CD14-positive monocyte (primary cell): ENCODE measurements at regions not wholly inside any gene's neighbourhood (a gene's known extent, or its start where the extent isn't known, plus 50 kb on each side); places are given as distances from the start of the nearest gene placed in this dataset.

Experiments
- DNase-seq, 3 donors: peaks; one replicate each; pipeline ENCODE4 v3.0.0-alpha.2; 2011 to 2022
- H2AFZ ChIP-seq: 2 replicates; pipeline ENCODE4 v1.6.0; 2012; ENCODE audit warnings: mild to moderate bottlenecking, low read depth, low read length, inconsistent platforms; ENCODE audit not compliant: insufficient read depth, poor library complexity, severe bottlenecking
- H3K27ac ChIP-seq, 2 donors: 1 replicate in 1 of 2; 2 replicates in 1 of 2; pipeline ENCODE4 v1.5.1; 2012 to 2013; ENCODE audit warnings: low read length in 2 of 2, control low read depth in 1 of 2, inconsistent platforms in 1 of 2, low read depth in 1 of 2, mild to moderate bottlenecking in 1 of 2
- H3K27me3 ChIP-seq, 2 donors: one replicate each; pipeline versions ENCODE4 v1.6.0 to v1.6.1; 2011 to 2013; ENCODE audit warnings: low read length in 2 of 2; ENCODE audit not compliant: control insufficient read depth in 2 of 2, insufficient read depth in 2 of 2
- H3K36me3 ChIP-seq, 2 donors: replicated peaks in 1 of 2; 1 replicate in 1 of 2; 2 replicates in 1 of 2; pipeline versions ENCODE4 v1.5.1 to v1.6.1; 2012 to 2013; ENCODE audit warnings: low read length in 2 of 2, control low read depth in 1 of 2, inconsistent platforms in 1 of 2, mild to moderate bottlenecking in 1 of 2; ENCODE audit not compliant: insufficient read depth in 2 of 2, control insufficient read depth in 1 of 2
- H3K4me1 ChIP-seq, 2 donors: 1 replicate in 1 of 2; 2 replicates in 1 of 2; pipeline versions ENCODE4 v1.5.1 to v1.6.1; 2012 to 2013; ENCODE audit warnings: low read length in 2 of 2, control low read depth in 1 of 2, inconsistent platforms in 1 of 2, mild to moderate bottlenecking in 1 of 2, moderate library complexity in 1 of 2; ENCODE audit not compliant: insufficient read depth in 2 of 2, control insufficient read depth in 1 of 2
- H3K4me2 ChIP-seq: replicated peaks from 2 replicates; pipeline ENCODE3; 2012; ENCODE audit warnings: low read length, moderate library complexity, mild to moderate bottlenecking; ENCODE audit not compliant: poor library complexity, severe bottlenecking; ENCODE audit errors: extremely low read depth
- H3K4me3 ChIP-seq, 3 experiments: fragments of 200-600 bp in 1 of 3; sonication (generic) in 1 of 3; replicated peaks in 1 of 3; 1 replicate in 2 of 3; 2 replicates in 1 of 3; pipeline ENCODE4 v1.5.1; 2011 to 2013; ENCODE audit warnings: low read length in 3 of 3, mild to moderate bottlenecking in 3 of 3, control low read depth in 2 of 3, low read depth in 2 of 3, inconsistent platforms in 1 of 3, moderate library complexity in 1 of 3
- H3K79me2 ChIP-seq: 2 replicates; pipeline ENCODE4 v1.6.0; 2012; ENCODE audit warnings: mild to moderate bottlenecking, control low read depth, inconsistent platforms, low read length, moderate library complexity; ENCODE audit not compliant: insufficient read depth
- H3K9ac ChIP-seq: 2 replicates; pipeline ENCODE4 v1.6.0; 2017; ENCODE audit warnings: low read length, mild to moderate bottlenecking; ENCODE audit not compliant: insufficient read depth, poor library complexity, severe bottlenecking
- H3K9me3 ChIP-seq, 2 donors: replicated peaks in 1 of 2; 1 replicate in 1 of 2; 2 replicates in 1 of 2; pipeline versions ENCODE4 v1.5.1 to v1.6.1; 2012 to 2013; ENCODE audit warnings: low read length in 2 of 2, control low read depth in 1 of 2; ENCODE audit not compliant: control insufficient read depth in 1 of 2, insufficient read depth in 1 of 2
- H4K20me1 ChIP-seq: 2 replicates; pipeline ENCODE4 v1.6.0; 2012; ENCODE audit warnings: mild to moderate bottlenecking, low read length, control low read depth, moderate library complexity; ENCODE audit not compliant: insufficient read depth
- H3K27ac Mint-ChIP-seq, 7 donors: one replicate each; pipeline ENCODE4 v1.8.0; 2020; ENCODE audit warnings: mild to moderate bottlenecking in 7 of 7, mixed read lengths in 7 of 7, moderate library complexity in 6 of 7, inconsistent platforms in 2 of 7
- H3K27me3 Mint-ChIP-seq, 3 donors: one replicate each; pipeline ENCODE4 v1.8.0; 2021 to 2022; ENCODE audit warnings: low read depth in 3 of 3, mild to moderate bottlenecking in 3 of 3, mixed read lengths in 3 of 3, moderate library complexity in 3 of 3, inconsistent platforms in 1 of 3
- H3K36me3 Mint-ChIP-seq, 2 donors: one replicate each; pipeline ENCODE4 v1.8.0; 2020; ENCODE audit warnings: mixed read lengths in 2 of 2, inconsistent platforms in 1 of 2, mild to moderate bottlenecking in 1 of 2
- H3K4me1 Mint-ChIP-seq: one replicate; pipeline ENCODE4 v1.8.0; 2020; ENCODE audit warnings: mild to moderate bottlenecking, mixed read lengths
- H3K4me3 Mint-ChIP-seq, 2 donors: one replicate each; pipeline ENCODE4 v1.8.0; 2020; ENCODE audit warnings: mild to moderate bottlenecking in 2 of 2, mixed read lengths in 2 of 2, moderate library complexity in 1 of 2
- H3K9me3 Mint-ChIP-seq, 7 donors: one replicate each; pipeline ENCODE4 v1.8.0; 2020 to 2022; ENCODE audit warnings: mixed read lengths in 7 of 7, mild to moderate bottlenecking in 6 of 7, moderate library complexity in 6 of 7, inconsistent platforms in 2 of 7
- CTCF ChIP-seq: fragments of 200-600 bp; IDR thresholded peaks from one replicate; pipeline ENCODE4 v1.8.0; 2022; ENCODE audit warnings: antibody characterized with exemption, mild to moderate bottlenecking
- WGBS: methylation state at CpG from one replicate; pipeline ENCODE4 v1.1.5; 2013; ENCODE audit warnings: missing lambda C conversion rate; ENCODE audit not compliant: insufficient coverage; 5-methylcytosine and 5-hydroxymethylcytosine counted together
- intact Hi-C, 2 donors: fragments of 100-400 bp; cut with micrococcal nuclease; formaldehyde crosslinking; loops; one replicate each; pipeline versions ENCODE4 v1.15.0 to v1.15.1; 2023

GRCh38 chr13:91157273-91158016 lies 190.0 kb upstream of the MIR17HG start:
- Mint-ChIP-seq H3K4me3 (no peak overlapping the region), H3K27me3 (peaks cover 2 to 8% (median 5%) of the 10 kb centered on the region in 3 donors), H3K4me1 (peaks cover 33% of the 10 kb centered on the region), H3K36me3 (no peaks in the 10 kb centered on the region), H3K9me3 (no peaks in the 10 kb centered on the region), H3K27ac (no peak overlapping the region)
- TF ChIP-seq CTCF = no peak
- no peaks in the 10 kb centered on the region for H4K20me1 ChIP-seq
- no peak for DNase-seq
- peaks cover 0 to 2% of the 10 kb centered on the region in 2 donors for H3K27me3 ChIP-seq
- no peaks in the 10 kb centered on the region for H3K79me2 ChIP-seq
- H3K9me3 ChIP-seq = no peaks in the 10 kb centered on the region
- intact Hi-C loops = no loop called here
- 100% methylated on average over 2 of the region's 4 CpGs for WGBS
- no peak overlapping the region for H3K4me3 ChIP-seq
- H3K4me2 ChIP-seq = no peak overlapping the region
- H3K9ac ChIP-seq = no peak overlapping the region
- no peak overlapping the region for H3K27ac ChIP-seq
- H2AFZ ChIP-seq = no peak overlapping the region
- no peaks in the 10 kb centered on the region for H3K36me3 ChIP-seq
- peaks cover 20 to 32% of the 10 kb centered on the region in 2 donors for H3K4me1 ChIP-seq

- no peak overlapping the region for H3K27ac ChIP-seq
- peaks cover 20 to 32% of the 10 kb centered on the region in 2 donors for H3K4me1 ChIP-seq
- Mint-ChIP-seq H3K27me3 (peaks cover 2 to 8% (median 5%) of the 10 kb centered on the region in 3 donors), H3K27ac (no peak overlapping the region), H3K36me3 (no peaks in the 10 kb centered on the region), H3K4me3 (peak overlapping the region in 1 of 2 donors; percentile 21), H3K4me1 (peaks cover 36% of the 10 kb centered on the region), H3K9me3 (no peaks in the 10 kb centered on the region)
- H3K79me2 ChIP-seq = no peaks in the 10 kb centered on the region
- H3K4me3 ChIP-seq = no peak overlapping the region
- peak; percentile 39 for TF ChIP-seq CTCF
- H3K4me2 ChIP-seq = no peak overlapping the region
- no peaks in the 10 kb centered on the region for H3K36me3 ChIP-seq
- no peaks in the 10 kb centered on the region for H3K9me3 ChIP-seq
- peaks cover 0 to 2% of the 10 kb centered on the region in 2 donors for H3K27me3 ChIP-seq
- intact Hi-C loops = no loop called here
- H4K20me1 ChIP-seq = no peaks in the 10 kb centered on the region
- no CpG with 5 or more reads among the region's 4 CpGs for WGBS
- H2AFZ ChIP-seq = no peak overlapping the region
- peak in 2 of 3 donors; percentile 27 to 41 for DNase-seq
- no peak overlapping the region for H3K9ac ChIP-seq
Measured at GRCh38 chr13:91158017-91158395, 189.5 kb upstream of the MIR17HG start.
